ENCODE measurements at regions not wholly inside any gene's neighbourhood (a gene's known extent, or its start where the extent isn't known, plus 50 kb on each side); places are given as distances from the start of the nearest gene placed in this dataset.

- no peak for DNase-seq
Measured at GRCh38 chr10:111204838-111205237, 128.0 kb downstream of the ADRA2A start.

DNA sequence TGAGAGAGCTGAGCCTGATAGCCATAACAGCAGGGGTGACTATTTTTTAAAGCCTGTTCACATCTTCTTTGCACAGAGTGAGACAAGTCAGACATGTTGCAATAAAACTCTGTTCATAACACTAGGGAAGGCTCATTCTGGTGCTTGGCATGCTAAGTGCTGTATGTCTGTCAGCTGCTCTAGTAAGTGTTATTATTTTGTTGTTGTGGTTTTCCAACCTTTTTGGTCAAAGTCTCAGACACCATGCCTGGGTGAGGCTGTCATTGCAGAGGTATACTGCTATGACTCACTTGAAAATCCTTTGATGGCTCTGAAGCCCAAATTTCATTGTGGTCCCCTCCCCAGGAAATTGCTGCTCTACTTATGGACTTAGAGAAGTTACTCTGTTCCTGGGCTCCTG lies 129.7 kb downstream of the ADRA2A start:
- no peak for DNase-seq

DNA sequence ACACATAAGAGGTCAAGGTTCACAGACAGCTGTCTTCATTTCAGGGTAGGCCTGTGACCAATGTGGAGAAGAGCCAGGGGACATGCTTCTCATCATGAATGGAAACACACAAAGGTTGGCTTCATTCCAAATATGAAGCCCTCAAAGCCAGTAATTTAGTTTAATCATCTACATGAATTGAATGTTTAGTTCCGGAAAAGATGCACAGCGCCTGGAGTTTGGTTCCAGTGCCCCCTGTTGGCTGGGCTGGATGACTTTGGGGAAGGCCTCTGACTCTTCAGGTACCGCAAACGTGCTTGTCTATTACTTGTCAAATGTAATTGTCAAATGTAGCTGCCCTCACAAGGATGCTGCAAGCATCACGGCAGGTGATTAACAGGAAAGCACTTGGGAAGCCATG lies 130.7 kb downstream of the ADRA2A start:
- DNase-seq: peak; percentile 22

- DNase-seq: no peak
Measured at GRCh38 chr10:111208951-111209350, 132.1 kb downstream of the ADRA2A start.

DNA sequence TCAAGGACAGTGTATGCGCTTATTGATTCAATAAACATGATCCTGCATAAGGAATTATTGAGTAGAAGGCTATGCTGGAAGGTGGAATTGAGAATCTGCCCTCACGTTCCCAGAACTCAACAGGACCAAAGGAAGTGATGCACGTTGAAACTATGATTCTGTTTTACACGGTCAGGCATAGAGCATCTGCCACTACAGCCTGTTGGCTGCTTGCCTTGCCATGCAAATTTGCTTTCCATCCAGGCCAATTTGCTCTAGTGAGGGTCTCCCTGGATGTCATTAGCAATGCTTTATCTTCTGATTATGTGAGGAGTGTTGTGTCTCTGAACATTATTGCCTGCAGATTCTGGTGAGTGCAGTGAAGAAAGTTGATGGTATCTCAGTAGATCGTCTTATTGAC lies 132.9 kb downstream of the ADRA2A start:
- no peak for DNase-seq

- DNase-seq: no peak
Measured at GRCh38 chr10:111211241-111211640, 134.4 kb downstream of the ADRA2A start.

- DNase-seq: no peak
Measured at GRCh38 chr10:111211706-111212105, 134.9 kb downstream of the ADRA2A start.

DNA sequence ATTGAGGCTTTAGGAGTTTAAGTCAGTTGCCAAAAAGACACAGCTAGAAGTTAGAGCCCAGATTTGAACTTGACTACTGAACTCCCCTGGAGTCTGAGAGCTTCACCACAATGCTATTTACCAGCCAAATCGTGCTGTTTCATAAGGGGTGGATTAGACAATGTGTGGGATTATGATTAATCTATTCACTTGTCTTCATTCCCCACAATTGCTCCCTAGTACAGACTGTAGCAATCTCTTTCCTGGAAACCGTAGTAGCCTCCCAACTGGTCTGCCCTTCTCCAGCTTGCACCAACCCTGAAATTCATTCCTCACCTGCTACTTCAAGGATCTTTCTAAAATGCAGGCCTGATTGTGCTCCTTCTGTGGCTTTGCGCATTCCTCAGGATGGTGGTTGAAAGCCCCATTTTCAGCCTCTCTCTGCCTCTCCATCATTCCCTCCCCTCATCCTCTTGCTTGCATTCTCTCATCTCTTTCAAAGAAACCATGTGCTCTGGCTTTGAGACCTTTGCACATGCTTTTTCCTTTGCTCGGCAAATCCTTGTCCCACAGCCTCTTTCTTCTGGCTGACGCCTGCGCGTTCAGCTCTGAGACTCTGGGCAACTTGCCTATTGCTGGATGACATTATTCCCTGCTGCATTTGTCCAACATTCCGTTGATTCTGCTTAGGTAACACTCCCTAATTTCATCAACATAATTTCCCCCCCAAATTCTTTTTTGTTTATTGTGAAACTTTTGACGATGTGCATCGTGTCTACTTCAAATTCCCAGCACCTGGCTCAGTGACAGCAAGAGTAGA lies 145.1 kb downstream of the ADRA2A start:
- no peak for DNase-seq

- no peak for DNase-seq
Measured at GRCh38 chr10:111222961-111223360, 146.1 kb downstream of the ADRA2A start.

GRCh38 chr10:111231779-111232178 lies 154.9 kb downstream of the ADRA2A start:
- DNase-seq: no peak

DNA sequence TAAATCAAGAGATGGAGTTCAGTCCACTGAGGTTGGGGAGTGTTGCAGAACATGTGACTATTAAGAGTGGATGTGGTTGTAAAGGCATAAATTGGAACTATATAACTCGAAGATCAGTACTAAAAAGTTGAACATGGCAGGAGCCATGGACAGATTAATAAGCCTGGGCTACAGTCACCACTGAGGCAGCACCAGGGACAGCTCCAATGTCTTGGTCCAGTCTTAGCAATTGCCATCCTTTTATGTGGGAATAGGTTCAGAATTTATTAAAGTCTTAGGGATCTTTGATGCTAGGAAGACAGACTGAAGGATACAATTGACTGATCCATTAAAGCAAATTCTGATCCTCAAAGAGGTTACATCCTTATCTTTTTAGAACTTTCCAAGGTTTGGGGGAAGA lies 156.6 kb downstream of the ADRA2A start:
- DNase-seq: no peak

- DNase-seq: no peak
Measured at GRCh38 chr10:111234234-111234913, 157.5 kb downstream of the ADRA2A start.

DNA sequence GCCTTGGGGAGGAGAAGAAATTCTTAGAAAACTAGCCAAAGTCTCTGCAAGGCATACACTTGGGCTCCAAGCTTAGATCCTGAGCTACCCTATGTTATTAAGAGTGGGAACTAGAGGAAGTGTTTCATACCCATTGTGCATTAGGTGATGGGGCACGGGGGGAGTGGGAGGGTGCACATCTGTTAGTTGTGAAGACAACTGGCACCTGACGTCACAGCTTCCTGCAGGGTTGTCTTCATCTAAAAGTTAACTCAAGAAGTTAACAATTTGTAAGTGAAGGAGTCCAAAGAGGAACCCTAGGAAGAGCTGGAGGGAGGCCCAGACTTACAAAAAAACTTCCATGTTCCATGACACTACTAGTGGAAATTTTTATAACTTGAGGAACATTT lies 158.1 kb downstream of the ADRA2A start:
- no peak for DNase-seq

DNA sequence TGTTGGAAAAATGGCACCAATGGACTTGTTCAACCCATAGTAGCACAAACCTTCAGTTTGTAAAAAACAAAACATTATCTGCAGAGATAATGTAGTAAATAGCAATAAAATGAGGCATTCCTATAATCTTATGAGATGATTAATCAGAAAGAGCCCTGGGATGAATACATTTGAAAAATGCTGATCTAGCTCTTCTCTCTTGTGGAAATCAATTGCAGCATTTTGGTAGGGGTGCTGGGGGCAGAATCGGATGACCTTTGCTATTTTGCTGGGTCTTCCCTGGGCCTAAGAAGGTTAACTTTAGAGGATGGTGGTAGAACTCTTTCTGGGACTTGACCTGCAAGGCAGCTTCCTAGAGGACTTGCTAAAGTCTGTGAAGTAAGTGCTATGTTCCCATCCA lies 163.5 kb downstream of the ADRA2A start:
- no peak for DNase-seq

GRCh38 chr10:111243126-111243525 lies 166.3 kb downstream of the ADRA2A start:
- no peak for DNase-seq

DNA sequence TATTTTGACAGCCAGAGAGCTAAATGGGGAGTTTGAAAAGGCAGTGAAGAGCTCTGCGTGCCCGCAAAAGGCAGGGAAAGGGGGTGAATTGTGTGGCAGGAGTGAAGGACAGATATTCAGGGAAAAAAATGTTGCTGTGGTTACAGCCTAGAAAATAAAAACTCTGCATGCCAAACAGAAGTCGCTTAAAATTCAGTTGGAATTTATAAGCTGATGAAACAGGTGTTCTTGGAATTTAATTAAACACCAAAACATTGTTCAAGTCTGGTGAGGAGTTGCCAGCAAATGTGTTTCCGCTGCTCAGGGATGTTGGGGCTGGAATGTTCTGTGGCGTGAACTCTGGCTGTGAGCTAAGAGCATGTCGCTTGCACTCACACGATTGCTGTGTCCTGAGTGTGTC lies 169.3 kb downstream of the ADRA2A start:
- DNase-seq: no peak

DNA sequence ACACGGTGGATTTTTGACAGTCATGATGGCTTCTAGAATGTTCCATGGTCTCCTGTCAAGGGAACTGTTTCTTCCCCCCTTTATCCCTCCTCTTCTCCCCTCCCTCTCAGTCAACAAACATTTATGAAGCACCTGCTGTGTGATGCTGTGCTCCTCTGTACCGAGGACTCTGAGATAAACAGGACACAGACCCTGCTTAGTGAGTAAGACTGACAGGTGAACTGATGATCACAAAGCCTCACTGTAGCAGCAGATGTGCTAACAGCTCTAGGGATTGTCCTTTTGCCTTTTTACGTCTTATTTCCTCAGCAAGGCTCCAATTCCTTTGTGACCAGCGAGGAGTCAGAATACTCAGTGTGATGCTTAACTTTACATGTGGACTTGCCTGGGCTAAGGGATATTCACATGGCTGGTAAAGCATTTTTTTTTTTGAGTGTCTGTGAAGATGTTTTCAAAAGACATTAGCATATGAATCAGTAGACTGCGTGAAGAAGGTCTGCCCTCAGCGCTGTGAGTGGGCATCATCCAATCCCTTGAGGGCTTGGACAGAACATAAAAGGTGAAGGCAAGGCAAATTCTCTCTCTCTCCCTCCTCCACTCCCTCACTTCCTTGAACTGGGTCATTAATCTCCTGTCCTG lies 170.1 kb downstream of the ADRA2A start:
- no peak for DNase-seq

GRCh38 chr10:111247781-111248389 lies 171.1 kb downstream of the ADRA2A start:
- no peak for DNase-seq

GRCh38 chr10:111249925-111250324 lies 173.1 kb downstream of the ADRA2A start:
- no peak for DNase-seq

- DNase-seq: no peak
Measured at GRCh38 chr10:111261081-111261615, 184.3 kb downstream of the ADRA2A start.

DNA sequence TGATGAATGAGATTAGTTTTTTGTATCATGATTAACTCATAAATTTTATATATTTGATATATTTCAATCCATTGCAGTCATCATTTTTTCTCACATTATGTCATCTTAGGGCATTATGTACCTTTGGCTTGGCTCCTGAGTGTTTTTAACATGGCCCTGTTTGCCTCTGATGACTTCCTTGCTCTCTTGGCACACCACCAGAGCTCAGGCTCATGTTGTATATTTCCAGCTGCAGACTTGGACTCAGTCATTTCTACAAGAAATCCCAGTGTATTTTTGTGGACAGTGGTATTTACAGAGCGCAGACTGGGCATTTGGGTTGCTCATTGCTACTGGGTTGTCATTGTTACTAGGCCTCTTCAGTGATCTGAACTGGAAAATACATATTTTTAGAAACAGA lies 188.5 kb downstream of the ADRA2A start:
- no peak for DNase-seq

DNA sequence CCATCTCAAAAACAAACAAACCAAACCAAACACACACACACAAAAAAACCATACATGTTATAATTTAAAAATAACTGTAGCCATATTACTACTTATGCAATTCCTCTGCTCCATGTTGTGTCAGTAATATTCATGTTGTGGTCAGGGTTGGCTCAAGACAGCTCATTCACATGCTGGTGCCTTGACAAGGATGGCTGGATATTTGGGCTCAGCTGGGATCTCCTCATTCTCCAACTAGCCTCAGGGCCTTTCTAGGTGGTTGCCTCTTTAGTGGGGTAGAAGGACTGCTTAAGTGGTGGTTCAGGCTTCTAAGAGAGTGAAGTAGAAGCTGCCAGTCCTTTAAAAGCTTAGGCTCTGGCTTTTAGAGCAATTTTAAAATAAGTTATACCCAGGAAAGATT lies 189.3 kb downstream of the ADRA2A start:
- no peak for DNase-seq

DNA sequence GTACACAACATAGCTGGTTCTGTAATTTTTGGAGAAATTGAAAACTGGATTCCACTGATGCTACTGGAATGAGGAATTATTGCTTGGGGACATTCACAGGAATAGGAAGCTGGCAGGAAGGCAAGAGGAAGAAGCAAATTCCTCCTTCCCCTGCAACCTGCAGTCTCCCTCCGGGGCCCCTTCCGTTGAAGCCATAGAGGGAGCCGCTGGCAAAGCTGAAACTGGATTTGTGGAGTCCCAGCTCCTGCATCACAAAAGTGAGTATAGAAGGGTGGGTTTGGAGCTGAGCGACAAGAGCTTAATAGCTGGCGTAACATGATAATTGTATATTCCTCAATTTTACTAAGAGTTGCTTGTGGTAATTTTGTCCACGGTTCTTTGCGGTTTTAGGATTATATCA lies 190.8 kb downstream of the ADRA2A start:
- DNase-seq: no peak
